HG03159 (cell line): ENCODE measurements at regions not wholly inside any gene's neighbourhood (a gene's known extent, or its start where the extent isn't known, plus 50 kb on each side); places are given as distances from the start of the nearest gene placed in this dataset.
A peak's percentile ranks its signal among the peaks of the same experiment; 100 is the strongest.

Experiments
- ATAC-seq: cut with Tn5 transposase; IDR thresholded peaks from one replicate; pipeline ENCODE4 v1.9.1; 2021; ENCODE audit warnings: mild to moderate bottlenecking, moderate library complexity; ENCODE audit not compliant: unreplicated experiment

- peak; percentile 50 for ATAC-seq
Observed at GRCh38 chr14:53564870-53565269, 391.8 kb downstream of the BMP4 start.

DNA sequence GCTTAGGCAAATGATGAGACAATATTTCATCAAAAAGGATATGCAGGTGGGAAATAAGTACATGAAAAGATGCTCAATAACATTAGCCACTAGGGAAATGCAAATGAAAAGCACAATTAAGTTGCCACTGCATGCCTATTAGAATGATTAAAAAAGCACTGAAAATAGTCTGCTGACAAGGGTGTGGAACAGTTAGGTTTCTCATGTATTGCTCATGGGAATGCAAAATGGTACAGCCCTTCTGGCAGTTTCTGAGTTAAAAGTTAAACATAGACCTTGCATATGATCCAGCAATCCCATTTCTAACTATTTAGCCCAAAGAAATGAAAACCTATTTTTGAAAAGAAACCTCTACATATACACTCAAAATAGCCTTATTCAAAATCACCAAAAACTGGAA lies 393.0 kb downstream of the BMP4 start:
- ATAC-seq, result no peak

- ATAC-seq, result no peak
Observed at GRCh38 chr14:53553221-53553620, 400.1 kb upstream of the DDHD1 start.

- ATAC-seq, result no peak
Observed at GRCh38 chr14:53551862-53552261, 398.7 kb upstream of the DDHD1 start.

GRCh38 chr14:53550776-53551175 lies 397.7 kb upstream of the DDHD1 start:
- ATAC-seq, result no peak

GRCh38 chr14:53549956-53550355 lies 396.8 kb upstream of the DDHD1 start:
- no peak for ATAC-seq

DNA sequence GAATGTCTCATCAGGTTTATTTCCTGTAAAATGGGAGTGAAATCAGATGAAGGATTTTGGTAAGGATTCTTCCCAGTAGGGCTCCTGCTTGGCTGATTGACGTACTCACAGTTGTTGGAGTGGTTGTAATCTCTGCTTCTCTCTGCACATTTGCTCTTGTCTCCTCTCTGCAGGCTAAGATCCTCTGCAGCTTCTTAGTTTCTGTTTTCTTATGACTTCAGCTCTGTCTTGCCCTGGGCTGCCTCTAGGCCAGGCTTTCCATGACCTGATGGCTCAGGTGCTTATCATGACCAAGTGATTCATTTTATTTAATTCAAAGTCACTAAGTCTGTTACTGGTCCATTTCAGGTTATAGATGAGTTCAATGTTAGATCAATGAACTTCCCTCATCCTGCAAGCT lies 394.5 kb upstream of the DDHD1 start:
- ATAC-seq, result no peak

DNA sequence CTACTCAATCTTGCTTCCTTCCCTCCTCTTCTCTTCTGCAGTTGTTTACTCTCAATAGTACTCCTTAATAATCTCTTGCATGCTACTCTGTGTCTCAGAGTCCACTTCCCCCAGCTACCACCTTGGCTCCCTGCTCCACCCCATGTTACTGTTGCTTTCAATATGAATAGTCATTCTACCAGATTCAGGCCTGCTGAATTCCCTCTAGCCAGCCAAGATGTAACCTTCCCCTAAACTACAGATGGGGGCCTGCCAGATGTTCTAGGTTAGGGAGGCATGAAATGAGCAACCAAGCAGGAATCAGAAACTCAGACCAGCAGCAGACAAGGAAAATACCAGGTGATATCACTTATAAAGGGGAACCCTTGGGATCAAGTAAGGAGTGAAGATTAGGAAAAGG lies 392.1 kb upstream of the DDHD1 start:
- no peak for ATAC-seq

DNA sequence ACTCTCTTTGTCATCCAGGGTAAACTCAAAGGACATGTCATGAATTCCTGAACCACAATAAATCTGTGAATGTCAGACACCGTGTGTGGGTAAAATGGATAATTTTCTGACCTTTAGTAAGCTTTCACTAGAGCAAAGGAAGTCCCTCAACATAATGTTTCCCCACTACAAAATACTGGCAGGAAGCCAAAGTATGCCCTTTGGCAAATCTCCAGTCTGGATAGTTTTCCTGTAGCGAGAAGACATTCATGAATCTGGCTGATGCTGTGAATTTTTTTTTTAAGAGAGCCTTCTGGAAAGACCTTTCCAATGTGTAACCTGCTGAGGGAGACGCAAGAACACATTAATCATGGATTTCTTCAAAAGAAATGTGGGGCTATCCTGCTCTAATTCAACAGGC lies 389.6 kb upstream of the DDHD1 start:
- no peak for ATAC-seq

DNA sequence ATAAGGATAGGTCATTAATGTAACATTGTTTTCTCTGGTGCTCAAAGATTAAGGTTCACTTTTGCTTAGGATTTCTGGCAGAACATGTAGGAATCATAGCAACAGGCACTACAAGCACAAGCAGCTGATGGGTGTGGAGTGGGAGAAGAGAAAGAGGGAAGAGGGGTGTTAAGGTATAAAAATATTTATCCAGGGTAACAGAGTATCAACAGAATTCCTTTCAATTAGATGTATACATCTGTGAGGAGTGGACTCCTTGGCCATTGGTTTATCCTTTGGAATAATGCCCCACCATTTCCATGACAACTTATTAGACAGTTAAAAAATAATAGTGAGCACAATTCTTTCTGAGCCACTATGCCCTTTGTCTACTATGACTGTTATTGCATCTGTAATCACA lies 388.3 kb upstream of the DDHD1 start:
- ATAC-seq, result no peak

GRCh38 chr14:53539489-53540126 lies 386.5 kb upstream of the DDHD1 start:
- ATAC-seq, result peak; percentile 85

DNA sequence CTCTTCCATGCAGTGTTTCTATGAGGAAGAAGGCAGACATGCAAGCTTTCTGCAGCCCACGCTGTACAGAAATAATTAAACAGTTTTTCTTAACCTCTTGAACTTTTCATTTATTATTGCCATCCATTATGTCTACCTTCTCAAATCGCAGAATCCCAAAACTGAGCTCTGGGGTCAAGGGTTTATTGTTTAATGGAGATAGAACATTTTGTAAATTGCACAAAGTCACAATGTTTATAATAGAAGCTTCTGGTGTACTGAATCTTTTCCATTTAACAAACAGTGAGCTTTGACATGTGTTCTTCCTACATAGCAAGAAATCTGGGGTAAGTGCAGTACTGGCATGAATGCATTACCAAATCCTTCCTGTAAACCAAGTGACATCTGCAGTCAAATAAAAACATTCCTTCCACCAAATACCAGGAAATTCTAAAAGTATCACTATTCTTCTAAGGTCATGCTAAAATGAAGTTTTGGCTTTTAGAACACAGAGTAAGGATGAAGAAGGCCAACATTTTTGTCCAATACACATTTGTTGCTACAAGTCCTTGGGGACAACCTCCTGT lies 385.3 kb upstream of the DDHD1 start:
- no peak for ATAC-seq

- no peak for ATAC-seq
Observed at GRCh38 chr14:53537422-53538315, 384.5 kb upstream of the DDHD1 start.

GRCh38 chr14:53536446-53536845 lies 383.3 kb upstream of the DDHD1 start:
- no peak for ATAC-seq

DNA sequence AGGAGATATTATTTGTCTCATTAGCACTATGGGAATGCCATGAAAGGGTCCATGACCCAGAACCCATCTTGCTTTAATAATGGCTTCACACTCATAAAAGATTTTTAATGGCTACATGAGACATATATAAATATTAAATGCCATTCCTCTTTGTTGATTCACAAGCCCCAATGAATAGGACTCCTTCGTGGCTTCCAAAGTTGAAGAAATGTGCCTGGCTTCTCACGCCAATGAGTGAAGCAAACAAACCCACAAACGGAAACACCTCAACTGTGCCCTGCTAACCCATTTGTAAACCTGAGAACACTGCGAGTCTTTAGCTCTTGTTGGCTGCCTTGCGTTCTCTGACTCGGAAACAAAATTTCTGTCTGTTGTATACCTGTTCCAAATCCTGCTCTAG lies 381.7 kb upstream of the DDHD1 start:
- ATAC-seq, result no peak

DNA sequence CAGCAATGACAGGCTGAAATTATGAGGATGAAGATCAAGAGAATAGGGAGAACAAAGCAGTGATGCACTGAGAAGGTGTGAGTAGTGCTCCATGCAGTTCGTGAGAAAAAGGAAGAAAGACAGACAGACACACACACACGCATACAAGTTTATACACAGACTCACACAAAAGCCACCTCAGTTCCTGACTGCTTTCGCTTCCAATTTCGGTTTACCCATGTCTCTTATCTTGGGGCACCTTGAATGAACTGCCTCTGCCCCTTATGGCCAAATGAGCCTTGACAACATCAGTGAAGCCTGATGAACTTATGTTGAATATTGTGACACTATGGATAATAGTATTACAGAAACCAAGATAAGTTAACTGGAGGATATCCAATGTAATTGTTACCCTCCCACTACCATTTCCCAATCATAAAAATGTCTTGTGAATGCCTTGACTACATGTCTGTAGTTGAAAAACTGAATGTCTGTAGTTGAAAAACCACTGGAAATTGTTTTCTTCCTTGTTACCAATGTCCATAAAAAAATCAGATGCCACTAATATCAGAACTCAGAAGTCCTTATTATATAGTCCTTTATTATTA lies 380.4 kb upstream of the DDHD1 start:
- no peak for ATAC-seq

DNA sequence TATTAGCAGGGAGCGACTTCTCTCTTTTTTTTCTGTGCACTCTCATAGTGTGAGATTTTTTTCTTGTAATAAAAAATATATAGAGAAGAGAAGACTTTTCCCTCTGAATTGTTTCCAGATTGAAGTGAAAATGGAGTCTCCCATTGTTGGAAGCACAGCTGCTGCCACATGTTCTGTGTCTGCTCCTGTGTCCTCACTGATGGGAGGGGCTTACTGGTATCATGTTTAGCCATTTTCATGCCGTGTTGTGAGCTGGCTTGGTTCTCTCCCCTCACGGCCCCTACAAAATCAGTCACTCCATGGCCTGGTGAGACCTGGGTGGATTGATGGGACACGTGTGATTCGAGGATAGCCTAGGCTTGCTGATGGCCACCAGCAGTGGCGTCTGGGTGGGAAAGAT lies 379.7 kb upstream of the DDHD1 start:
- ATAC-seq, result no peak

- no peak for ATAC-seq
Observed at GRCh38 chr14:53531730-53532129, 378.6 kb upstream of the DDHD1 start.

GRCh38 chr14:53531156-53531555 lies 378.0 kb upstream of the DDHD1 start:
- ATAC-seq, result no peak

- ATAC-seq, result no peak
Observed at GRCh38 chr14:53529519-53529918, 376.4 kb upstream of the DDHD1 start.

DNA sequence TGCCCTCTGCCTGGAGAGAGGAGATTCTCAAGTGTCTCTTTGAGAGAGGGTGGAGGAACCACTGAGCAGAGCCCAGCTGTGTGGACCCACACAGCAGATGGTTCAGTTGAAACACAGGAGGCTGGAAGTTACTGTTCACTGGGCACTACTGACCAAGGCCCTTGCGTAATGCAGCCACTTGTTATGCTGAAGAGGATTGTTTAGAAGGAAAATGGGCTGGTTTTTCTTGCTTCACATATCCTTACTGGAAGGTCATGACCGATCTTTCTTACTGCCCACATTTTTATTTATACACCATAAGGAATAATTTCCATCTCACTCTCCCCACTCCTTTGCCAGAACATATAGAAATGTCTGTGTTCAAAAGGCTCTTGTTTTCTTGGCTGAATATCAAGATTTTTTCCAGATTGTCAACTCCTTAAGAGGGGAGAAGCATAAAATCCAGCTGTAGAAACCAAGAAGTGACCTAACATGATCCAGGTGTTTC lies 375.1 kb upstream of the DDHD1 start:
- no peak for ATAC-seq

- no peak for ATAC-seq
Observed at GRCh38 chr14:53526200-53526599, 373.1 kb upstream of the DDHD1 start.
